ENCODE measurements at regions not wholly inside any gene's neighbourhood (a gene's known extent, or its start where the extent isn't known, plus 50 kb on each side); places are given as distances from the start of the nearest gene placed in this dataset.
A peak's percentile ranks its signal among the peaks of the same experiment; 100 is the strongest.

DNA sequence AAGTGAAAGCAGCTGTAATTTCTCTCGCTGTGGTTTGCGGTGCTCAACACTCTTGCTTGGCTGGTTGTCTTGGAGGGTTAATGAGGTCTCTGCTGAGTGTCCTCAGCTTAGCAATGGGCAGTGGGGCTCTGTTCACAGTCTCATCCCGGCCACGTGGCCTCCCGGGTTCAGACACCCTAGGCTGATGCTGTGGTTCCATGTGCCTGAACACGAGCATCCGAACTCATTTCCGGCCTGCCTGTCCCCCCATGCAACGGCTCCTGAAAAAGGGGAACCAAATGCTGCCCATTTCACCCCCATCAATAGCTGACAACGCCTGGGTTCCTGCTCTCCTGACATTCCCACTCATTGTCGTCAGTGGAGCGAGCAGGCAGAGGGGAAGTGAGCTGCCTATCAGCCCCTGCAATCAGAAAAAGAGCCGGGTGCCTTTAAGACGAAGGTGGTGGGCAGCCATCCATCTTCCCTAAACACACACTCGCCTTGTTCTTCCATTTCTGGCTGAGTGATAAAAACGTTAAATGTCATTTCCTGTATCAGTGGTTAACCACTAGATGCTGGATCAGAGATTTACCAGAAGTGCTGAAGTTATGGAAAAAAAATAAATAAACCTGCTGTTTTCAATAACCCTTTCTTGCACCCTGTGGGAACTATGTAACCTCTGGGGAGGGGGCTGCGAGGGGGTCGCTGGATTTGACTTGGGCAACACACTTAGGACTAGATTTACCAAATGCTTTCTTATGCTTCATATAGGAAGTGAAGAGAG lies 60.3 kb upstream of the BCL2L14 start:
- intact Hi-C loops (cut with DNase I): no loop called here
- TF ChIP-seq CTCF (IDR thresholded peaks at IDR 0.05): no peak
- no peak for TF ChIP-seq POLR2A (IDR thresholded peaks at IDR 0.05)
- Histone ChIP-seq H3K4me1 (no peaks in the 10 kb centered on the region), H3K27me3 (no peaks in the 10 kb centered on the region), H3K4me3 (no peak overlapping the region), H3K36me3 (no peaks in the 10 kb centered on the region), H3K9me3 (no peaks in the 10 kb centered on the region), H3K27ac (peak overlapping the region in 1 of 3 donors; percentile 31)
- WGBS (ENCODE audit: insufficient coverage, low coverage, low lambda C conversion rate, missing lambda C conversion rate): 46% methylated on average over 18 of the region's 18 CpGs
- peak in 1 of 3 donors; percentile 61 for DNase-seq
- peak; percentile 58 to 73 (median 66) for ATAC-seq

GRCh38 chr12:12011880-12012260 lies 58.9 kb upstream of the BCL2L14 start:
- WGBS (ENCODE audit: insufficient coverage, low coverage, low lambda C conversion rate, missing lambda C conversion rate): 93% methylated on average over 5 of the region's 5 CpGs
- ATAC-seq (no peak), DNase-seq (no peak)
- intact Hi-C loops (cut with DNase I): no loop called here
- no peaks in the 10 kb centered on the region for H3K36me3 ChIP-seq
- H3K27ac ChIP-seq: no peak overlapping the region
- H3K4me1 ChIP-seq: peaks cover 0 to 5% (median 0%) of the 10 kb centered on the region in 4 donors
- TF ChIP-seq POLR2A (IDR thresholded peaks at IDR 0.05) (no peak), CTCF (IDR thresholded peaks at IDR 0.05) (no peak)
- no peak overlapping the region for H3K4me3 ChIP-seq
- H3K27me3 ChIP-seq: no peaks in the 10 kb centered on the region
- H3K9me3 ChIP-seq: no peaks in the 10 kb centered on the region

DNA sequence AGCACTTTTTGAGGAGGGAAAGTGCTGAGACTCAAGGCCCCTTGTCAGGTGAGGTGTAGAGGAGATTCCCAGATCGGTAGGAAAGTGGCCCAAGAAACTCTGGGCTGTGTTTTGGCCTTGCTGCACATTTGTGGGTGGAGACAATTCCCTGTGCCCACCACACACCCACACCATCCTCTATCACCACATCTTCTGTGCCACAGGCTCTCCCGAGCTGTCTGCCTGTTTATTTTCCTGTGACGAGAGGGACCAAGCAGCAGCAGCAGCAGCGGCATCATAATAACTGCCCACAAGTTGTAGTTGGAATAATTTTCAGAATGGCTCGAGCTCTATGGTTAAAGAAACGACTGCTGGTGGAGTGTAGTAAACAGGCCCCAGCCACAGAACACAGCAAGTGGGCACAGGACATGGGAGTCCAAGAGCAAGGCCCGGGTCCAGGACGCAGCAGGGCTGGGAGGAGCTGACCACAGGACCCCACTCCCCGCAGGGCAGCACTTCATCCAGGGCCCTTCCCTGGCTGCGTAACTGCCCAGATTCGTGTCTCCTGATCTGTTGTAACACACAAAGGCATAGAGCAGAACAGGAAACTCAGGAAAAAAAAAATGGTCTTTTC lies 55.6 kb upstream of the BCL2L14 start:
- ATAC-seq (no peak), DNase-seq (no peak)
- peaks cover 0 to 13% (median 0%) of the 10 kb centered on the region in 4 donors for H3K4me1 ChIP-seq
- H3K36me3 ChIP-seq: no peaks in the 10 kb centered on the region
- intact Hi-C loops (cut with DNase I): no loop called here
- H3K9me3 ChIP-seq: no peaks in the 10 kb centered on the region
- no peak overlapping the region for H3K27ac ChIP-seq
- no peaks in the 10 kb centered on the region for H3K27me3 ChIP-seq
- no peak for TF ChIP-seq POLR2A (IDR thresholded peaks at IDR 0.05)
- no peak for TF ChIP-seq CTCF (IDR thresholded peaks at IDR 0.05)
- H3K4me3 ChIP-seq: no peak overlapping the region
- 63% methylated on average over 4 of the region's 11 CpGs for WGBS (ENCODE audit: insufficient coverage, low coverage, low lambda C conversion rate, missing lambda C conversion rate)

- DNase-seq (no peak), ATAC-seq (peak in 1 of 4 donors; percentile 34)
- 58% methylated on average over 6 of the region's 8 CpGs for WGBS (ENCODE audit: insufficient coverage, low coverage, low lambda C conversion rate, missing lambda C conversion rate)
- Histone ChIP-seq H3K27ac (no peak overlapping the region), H3K4me3 (no peak overlapping the region), H3K36me3 (no peaks in the 10 kb centered on the region), H3K9me3 (no peaks in the 10 kb centered on the region), H3K27me3 (no peaks in the 10 kb centered on the region), H3K4me1 (peaks cover 0 to 13% (median 0%) of the 10 kb centered on the region in 4 donors)
- TF ChIP-seq POLR2A (IDR thresholded peaks at IDR 0.05): no peak
- TF ChIP-seq CTCF (IDR thresholded peaks at IDR 0.05): no peak
- intact Hi-C loops (cut with DNase I): no loop called here
These were observed 54.2 kb upstream of the BCL2L14 start for GRCh38 chr12:12016284-12017100.

All from right lobe of liver (tissue), 6 donors.